Stimulated activated CD4-positive, alpha-beta T cell treated with anti-CD3 and anti-CD28 coated beads, Interleukin-15, amount 100 ng/mL, for 1 hour (primary cell): ENCODE measurements at regions not wholly inside any gene's neighbourhood (a gene's known extent, or its start where the extent isn't known, plus 50 kb on each side); places are given as distances from the start of the nearest gene placed in this dataset.

Source experiments
- DNase-seq, 2 donors: peaks; one replicate each; pipeline ENCODE4 v3.0.0-alpha.2; 2020; ENCODE audit warnings: low read depth in 1 of 2, low spot score in 1 of 2

- no peak for DNase-seq
These were observed 280.2 kb downstream of the SHQ1 start for GRCh38 chr3:72568083-72568482.

- no peak for DNase-seq
These were observed 280.8 kb downstream of the SHQ1 start for GRCh38 chr3:72567474-72567873.

- no peak for DNase-seq
These were observed 282.7 kb downstream of the SHQ1 start for GRCh38 chr3:72565593-72565992.

- DNase-seq: no peak
These were observed 284.4 kb downstream of the SHQ1 start for GRCh38 chr3:72563690-72564370.

- no peak for DNase-seq
These were observed 287.2 kb downstream of the SHQ1 start for GRCh38 chr3:72560846-72561675.

- no peak for DNase-seq
These were observed 288.9 kb downstream of the SHQ1 start for GRCh38 chr3:72559385-72559784.

- DNase-seq: no peak
These were observed 290.2 kb downstream of the SHQ1 start for GRCh38 chr3:72558001-72558400.

- DNase-seq: no peak
These were observed 292.5 kb downstream of the SHQ1 start for GRCh38 chr3:72555714-72556113.

- no peak for DNase-seq
These were observed 293.6 kb downstream of the SHQ1 start for GRCh38 chr3:72554689-72555088.

- no peak for DNase-seq
These were observed 294.9 kb downstream of the SHQ1 start for GRCh38 chr3:72553298-72553697.

GRCh38 chr3:72550582-72551262 lies 297.5 kb downstream of the SHQ1 start:
- DNase-seq: no peak

- no peak for DNase-seq
These were observed 298.3 kb downstream of the SHQ1 start for GRCh38 chr3:72549761-72550581.

GRCh38 chr3:72548981-72549380 lies 299.3 kb downstream of the SHQ1 start:
- DNase-seq: no peak

- no peak for DNase-seq
These were observed 299.8 kb downstream of the SHQ1 start for GRCh38 chr3:72548461-72548860.

- DNase-seq: no peak
These were observed 301.1 kb downstream of the SHQ1 start for GRCh38 chr3:72547183-72547582.

- DNase-seq: no peak
These were observed 304.0 kb downstream of the SHQ1 start for GRCh38 chr3:72544239-72544638.

GRCh38 chr3:72543246-72543645 lies 305.0 kb downstream of the SHQ1 start:
- no peak for DNase-seq

GRCh38 chr3:72542781-72543180 lies 305.5 kb downstream of the SHQ1 start:
- DNase-seq: no peak

- no peak for DNase-seq
These were observed 308.4 kb downstream of the SHQ1 start for GRCh38 chr3:72539856-72540255.

GRCh38 chr3:72538070-72538745 lies 310.0 kb downstream of the SHQ1 start:
- DNase-seq: no peak

GRCh38 chr3:72537448-72537847 lies 310.8 kb downstream of the SHQ1 start:
- no peak for DNase-seq
